Upper lobe of left lung (tissue), 6 donors: ENCODE measurements at regions not wholly inside any gene's neighbourhood (a gene's known extent, or its start where the extent isn't known, plus 50 kb on each side); places are given as distances from the start of the nearest gene placed in this dataset.

ENCODE experiments used
- ATAC-seq, 2 donors: fragments of 200-7000 bp; cut with Tn5 transposase; one replicate each; pipeline ENCODE4 v1.9.1; 2022; ENCODE audit warnings: mild to moderate bottlenecking in 2 of 2, moderate library complexity in 2 of 2; ENCODE audit not compliant: low FRiP score in 2 of 2
- DNase-seq, 2 donors: peaks; one replicate each; pipeline ENCODE4 v3.0.0-alpha.2; 2019 to 2020
- H3K27ac ChIP-seq, 4 donors: fragments of 200-600 bp; sonication (generic); one replicate each; pipeline ENCODE4 v1.5.1; 2016 to 2019
- H3K27me3 ChIP-seq, 4 donors: fragments of 200-600 bp; sonication (generic); one replicate each; pipeline ENCODE4 v1.5.1; 2017 to 2019
- H3K36me3 ChIP-seq, 4 donors: fragments of 200-600 bp; sonication (generic); one replicate each; pipeline ENCODE4 v1.5.1; 2016 to 2019
- H3K4me1 ChIP-seq, 4 donors: fragments of 200-600 bp; sonication (generic); one replicate each; pipeline ENCODE4 v1.5.1; 2018 to 2019
- H3K4me3 ChIP-seq, 4 donors: fragments of 200-600 bp; sonication (generic); one replicate each; pipeline ENCODE4 v1.5.1; 2017 to 2019; ENCODE audit warnings: mild to moderate bottlenecking in 2 of 4, moderate library complexity in 1 of 4
- H3K9me3 ChIP-seq, 4 donors: fragments of 200-600 bp; sonication (generic); one replicate each; pipeline ENCODE4 v1.5.1; 2018 to 2019
- CTCF ChIP-seq, 6 experiments: fragments of 450-650 bp in 4 of 6; fragments of 200-600 bp in 2 of 6; sonication (generic) in 2 of 6; IDR thresholded peaks; one replicate each; pipeline ENCODE4 v1.5.1; 2016 to 2019; ENCODE audit warnings: antibody characterized with exemption in 6 of 6
- EP300 ChIP-seq, 4 donors: sonication (generic); formaldehyde crosslinking; IDR thresholded peaks; one replicate each; pipeline ENCODE4 v1.5.1; 2017; ENCODE audit warnings: antibody characterized with exemption in 4 of 4, control low read depth in 2 of 4
- POLR2A ChIP-seq, 4 donors: fragments of 450-650 bp; IDR thresholded peaks; one replicate each; pipeline ENCODE4 v1.5.1; 2016 to 2017; ENCODE audit warnings: antibody characterized with exemption in 4 of 4, mild to moderate bottlenecking in 2 of 4
- POLR2AphosphoS5 ChIP-seq, 2 donors: sonication (generic); formaldehyde crosslinking; IDR thresholded peaks; one replicate each; pipeline ENCODE4 v1.5.1; 2017; ENCODE audit warnings: antibody characterized with exemption in 2 of 2
- WGBS, 2 donors: methylation state at CpG; one replicate each; pipeline ENCODE4 v1.1.5; 2017 to 2018; 5-methylcytosine and 5-hydroxymethylcytosine counted together
- donor health status: DM: no; HTN: no; CAD: no; lungs with moderate emphysema.
- donor health status: DM: no; HTN: yes; CAD: no; lungs with severe emphysema.

- no peak for TF ChIP-seq POLR2A (IDR thresholded peaks at IDR 0.05)
- TF ChIP-seq EP300 (IDR thresholded peaks at IDR 0.05): no peak
- TF ChIP-seq POLR2AphosphoS5 (IDR thresholded peaks at IDR 0.05): no peak
- TF ChIP-seq CTCF (IDR thresholded peaks at IDR 0.05): no peak
- no peak for ATAC-seq
- Histone ChIP-seq H3K27ac (no peak overlapping the region), H3K36me3 (no peaks in the 10 kb centered on the region), H3K9me3 (no peaks in the 10 kb centered on the region), H3K27me3 (no peaks in the 10 kb centered on the region), H3K4me3 (no peak overlapping the region), H3K4me1 (no peaks in the 10 kb centered on the region)
- WGBS, 2 donors: 87 to 95% methylated on average over 2 of the region's 2 CpGs
- DNase-seq: no peak
Measured at GRCh38 chr5:103455796-103456195, 106.8 kb downstream of the NUDT12 start.

- Histone ChIP-seq H3K9me3 (no peaks in the 10 kb centered on the region), H3K36me3 (no peaks in the 10 kb centered on the region), H3K4me3 (no peak overlapping the region), H3K27ac (no peak overlapping the region), H3K27me3 (no peaks in the 10 kb centered on the region), H3K4me1 (no peaks in the 10 kb centered on the region)
- DNase-seq (no peak), ATAC-seq (no peak)
- 66 to 73% methylated on average over 2 of the region's 2 CpGs for WGBS, 2 donors
- no peak for TF ChIP-seq EP300 (IDR thresholded peaks at IDR 0.05)
- TF ChIP-seq POLR2AphosphoS5 (IDR thresholded peaks at IDR 0.05): no peak
- no peak for TF ChIP-seq CTCF (IDR thresholded peaks at IDR 0.05)
Measured at GRCh38 chr5:103454770-103455169, 107.8 kb downstream of the NUDT12 start.

DNA sequence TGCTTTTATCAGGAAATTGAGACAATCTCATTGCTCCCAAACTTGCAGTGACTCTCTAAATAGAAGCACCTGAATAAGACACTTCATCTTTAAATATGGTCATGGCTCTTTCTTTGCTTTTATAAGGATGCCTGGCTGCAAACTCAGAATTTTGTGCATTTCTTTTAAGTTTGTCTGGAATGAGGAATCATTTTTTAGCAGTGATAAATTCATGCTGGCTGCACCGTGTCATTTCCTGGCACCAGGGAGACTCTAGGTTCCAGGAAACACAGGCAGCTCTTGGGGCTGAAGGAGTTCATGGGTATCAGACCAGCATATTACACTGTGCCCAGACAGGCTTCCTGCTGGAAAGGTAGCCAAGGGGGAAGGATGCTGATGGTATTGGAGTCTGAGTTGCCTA, 109.9 kb downstream of the NUDT12 start:
- ATAC-seq (no peak), DNase-seq (no peak)
- H3K9me3 ChIP-seq: no peaks in the 10 kb centered on the region
- H3K27ac ChIP-seq: no peak overlapping the region
- TF ChIP-seq CTCF (IDR thresholded peaks at IDR 0.05): no peak
- TF ChIP-seq EP300 (IDR thresholded peaks at IDR 0.05): no peak
- TF ChIP-seq POLR2A (IDR thresholded peaks at IDR 0.05): no peak
- no peak for TF ChIP-seq POLR2AphosphoS5 (IDR thresholded peaks at IDR 0.05)
- H3K4me3 ChIP-seq: no peak overlapping the region
- no peaks in the 10 kb centered on the region for H3K36me3 ChIP-seq
- WGBS, 2 donors: 17 to 33% methylated on average over 1 of the region's 1 CpG
- H3K4me1 ChIP-seq: no peaks in the 10 kb centered on the region
- H3K27me3 ChIP-seq: no peaks in the 10 kb centered on the region

GRCh38 chr5:103452089-103452488, 110.5 kb downstream of the NUDT12 start:
- Histone ChIP-seq H3K4me3 (no peak overlapping the region), H3K4me1 (no peaks in the 10 kb centered on the region), H3K27ac (no peak overlapping the region), H3K9me3 (no peaks in the 10 kb centered on the region), H3K27me3 (no peaks in the 10 kb centered on the region), H3K36me3 (no peaks in the 10 kb centered on the region)
- no peak for DNase-seq
- ATAC-seq: no peak
- no peak for TF ChIP-seq CTCF (IDR thresholded peaks at IDR 0.05)
- no peak for TF ChIP-seq POLR2AphosphoS5 (IDR thresholded peaks at IDR 0.05)
- WGBS, 2 donors: 62% methylated on average over 4 of the region's 4 CpGs

DNA sequence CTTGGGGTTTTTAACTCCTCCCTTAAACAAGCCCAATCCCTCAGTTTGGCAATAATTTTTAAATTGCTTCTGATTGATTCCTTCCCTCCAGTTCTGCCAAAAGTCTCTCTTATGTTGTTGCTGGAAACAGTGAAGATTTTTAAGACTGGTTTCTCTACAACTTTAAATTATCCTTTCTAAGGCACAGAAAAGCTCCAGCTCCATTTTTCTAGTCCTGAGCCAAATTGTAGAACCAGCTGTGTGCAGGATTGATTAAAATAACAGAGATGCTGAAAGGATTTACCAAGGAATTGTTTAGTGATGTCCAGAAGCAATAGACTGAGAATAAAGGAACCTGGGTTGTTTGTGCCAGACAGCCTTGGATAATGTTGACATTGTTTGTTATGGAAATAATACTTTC, 111.3 kb downstream of the NUDT12 start:
- no peak overlapping the region for H3K27ac ChIP-seq
- no peaks in the 10 kb centered on the region for H3K4me1 ChIP-seq
- H3K27me3 ChIP-seq: no peaks in the 10 kb centered on the region
- no peaks in the 10 kb centered on the region for H3K9me3 ChIP-seq
- DNase-seq: no peak
- ATAC-seq: no peak
- no peak for TF ChIP-seq POLR2A (IDR thresholded peaks at IDR 0.05)
- no peak for TF ChIP-seq EP300 (IDR thresholded peaks at IDR 0.05)
- TF ChIP-seq POLR2AphosphoS5 (IDR thresholded peaks at IDR 0.05): no peak
- no peak for TF ChIP-seq CTCF (IDR thresholded peaks at IDR 0.05)
- H3K4me3 ChIP-seq: no peak overlapping the region
- H3K36me3 ChIP-seq: no peaks in the 10 kb centered on the region
